ENCODE measurements at regions not wholly inside any gene's neighbourhood (a gene's known extent, or its start where the extent isn't known, plus 50 kb on each side); places are given as distances from the start of the nearest gene placed in this dataset.

DNA sequence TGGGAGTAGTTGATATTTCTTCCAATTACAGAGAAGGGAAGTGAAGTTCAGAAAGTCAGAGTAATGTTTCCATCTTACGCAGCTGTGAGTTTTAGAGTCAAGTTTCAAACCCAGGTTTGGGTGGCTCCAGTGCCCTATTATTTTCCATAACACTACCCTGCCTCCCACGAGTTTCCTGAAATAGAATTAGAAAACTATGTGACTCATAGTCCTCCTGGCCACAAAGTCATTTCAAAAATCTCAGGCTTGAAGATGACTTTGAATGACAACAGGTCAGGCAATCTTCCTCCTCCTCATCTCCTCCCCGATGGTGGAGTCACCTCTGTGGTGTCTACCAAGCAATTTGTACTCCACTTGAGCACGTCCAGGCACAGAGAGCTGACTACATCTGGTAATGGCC lies 212.3 kb upstream of the TRIB2 start:
- Histone ChIP-seq H3K36me3 (no peaks in the 10 kb centered on the region), H3K4me1 (no peaks in the 10 kb centered on the region), H3K9me3 (no peaks in the 10 kb centered on the region), H3K27ac (no peak overlapping the region), H3K27me3 (no peaks in the 10 kb centered on the region), H3K4me3 (replicated peaks in 1 of 3) (no peak overlapping the region)
- intact Hi-C loops (cut with DNase I), result no loop called here
- WGBS, 2 donors, result 71 to 75% methylated on average over 4 of the region's 4 CpGs
- TF ChIP-seq, protein P1, sequence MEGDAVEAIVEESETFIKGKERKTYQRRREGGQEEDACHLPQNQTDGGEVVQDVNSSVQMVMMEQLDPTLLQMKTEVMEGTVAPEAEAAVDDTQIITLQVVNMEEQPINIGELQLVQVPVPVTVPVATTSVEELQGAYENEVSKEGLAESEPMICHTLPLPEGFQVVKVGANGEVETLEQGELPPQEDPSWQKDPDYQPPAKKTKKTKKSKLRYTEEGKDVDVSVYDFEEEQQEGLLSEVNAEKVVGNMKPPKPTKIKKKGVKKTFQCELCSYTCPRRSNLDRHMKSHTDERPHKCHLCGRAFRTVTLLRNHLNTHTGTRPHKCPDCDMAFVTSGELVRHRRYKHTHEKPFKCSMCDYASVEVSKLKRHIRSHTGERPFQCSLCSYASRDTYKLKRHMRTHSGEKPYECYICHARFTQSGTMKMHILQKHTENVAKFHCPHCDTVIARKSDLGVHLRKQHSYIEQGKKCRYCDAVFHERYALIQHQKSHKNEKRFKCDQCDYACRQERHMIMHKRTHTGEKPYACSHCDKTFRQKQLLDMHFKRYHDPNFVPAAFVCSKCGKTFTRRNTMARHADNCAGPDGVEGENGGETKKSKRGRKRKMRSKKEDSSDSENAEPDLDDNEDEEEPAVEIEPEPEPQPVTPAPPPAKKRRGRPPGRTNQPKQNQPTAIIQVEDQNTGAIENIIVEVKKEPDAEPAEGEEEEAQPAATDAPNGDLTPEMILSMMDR (IDR thresholded peaks at IDR 0.05), result no peak
- no peak for TF ChIP-seq POLR2A (IDR thresholded peaks at IDR 0.05)
- DNase-seq, result no peak

DNA sequence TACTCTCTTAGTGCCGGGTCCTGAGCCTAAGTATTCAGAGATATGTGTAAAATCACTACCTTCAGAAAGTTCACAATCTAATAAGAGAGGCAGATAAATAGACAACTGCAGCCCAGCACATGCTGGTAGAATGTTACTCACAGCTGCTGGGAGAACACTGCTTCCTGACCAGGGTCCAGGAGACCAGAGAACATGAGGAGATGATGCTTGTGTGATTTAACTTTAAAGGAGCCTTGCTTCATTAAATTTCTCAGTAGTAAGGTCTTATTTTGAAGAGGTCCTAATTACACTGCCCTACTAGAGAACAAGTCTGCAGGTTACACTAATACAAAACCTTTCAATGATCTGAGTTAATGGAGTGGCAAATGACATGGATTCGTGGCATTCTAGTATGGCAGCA lies 209.9 kb upstream of the TRIB2 start:
- no peak for DNase-seq
- H3K4me1 ChIP-seq, result no peaks in the 10 kb centered on the region
- H3K36me3 ChIP-seq, result no peaks in the 10 kb centered on the region
- no peak overlapping the region for H3K27ac ChIP-seq
- H3K27me3 ChIP-seq, result no peaks in the 10 kb centered on the region
- no peak for TF ChIP-seq POLR2A (IDR thresholded peaks at IDR 0.05)
- TF ChIP-seq, protein P1 (IDR thresholded peaks at IDR 0.05), result no peak
- no peak overlapping the region for H3K4me3 ChIP-seq (replicated peaks in 1 of 3)
- 88 to 89% methylated on average over 2 of the region's 2 CpGs for WGBS, 2 donors
- no peaks in the 10 kb centered on the region for H3K9me3 ChIP-seq
- intact Hi-C loops (cut with DNase I), result no loop called here

DNA sequence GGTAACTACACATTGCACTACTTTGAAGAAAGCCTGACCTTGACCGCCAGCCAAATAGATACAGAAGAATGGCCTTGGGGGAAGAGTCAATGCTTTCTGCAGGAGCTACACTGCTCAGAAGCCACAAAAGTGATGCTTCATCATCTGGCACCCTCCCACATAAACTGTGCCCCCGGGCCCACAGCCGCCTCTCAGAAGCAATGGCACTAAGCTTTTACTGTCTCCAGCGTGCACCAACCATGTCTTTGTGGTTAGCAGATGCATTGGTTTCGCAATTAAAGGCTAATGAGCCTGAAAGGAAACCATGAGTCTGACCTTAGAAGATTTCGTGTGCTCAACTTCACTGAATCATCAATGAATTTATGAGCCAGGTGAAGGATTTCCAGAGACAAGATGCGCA lies 209.4 kb upstream of the TRIB2 start:
- DNase-seq, result no peak
- H3K27me3 ChIP-seq, result no peaks in the 10 kb centered on the region
- H3K27ac ChIP-seq, result no peak overlapping the region
- intact Hi-C loops (cut with DNase I), result no loop called here
- no peaks in the 10 kb centered on the region for H3K4me1 ChIP-seq
- no peak overlapping the region for H3K4me3 ChIP-seq (replicated peaks in 1 of 3)
- no peaks in the 10 kb centered on the region for H3K9me3 ChIP-seq
- no peak for TF ChIP-seq POLR2A (IDR thresholded peaks at IDR 0.05)
- TF ChIP-seq, protein P1 (IDR thresholded peaks at IDR 0.05), result no peak
- H3K36me3 ChIP-seq, result no peaks in the 10 kb centered on the region
- 84 to 92% methylated on average over 7 of the region's 7 CpGs for WGBS, 2 donors

DNA sequence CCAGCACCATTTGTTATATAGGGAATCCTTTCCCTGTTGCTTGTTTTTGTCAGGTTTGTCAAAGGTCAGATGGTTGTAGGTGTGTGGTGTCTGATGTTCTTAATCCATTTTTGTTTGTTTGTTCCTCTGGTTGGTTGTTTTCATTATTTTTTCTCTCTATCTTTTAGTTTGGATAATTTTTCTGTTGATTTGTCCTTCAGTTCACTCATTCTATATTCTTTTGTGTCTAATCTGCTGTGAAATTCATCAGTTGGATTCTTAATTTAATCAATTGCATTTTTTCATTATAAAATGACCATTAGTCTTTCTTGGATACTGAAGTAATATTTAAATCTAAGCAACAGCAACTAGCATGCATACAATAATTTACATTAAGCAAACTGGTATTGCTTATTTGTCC lies 206.7 kb upstream of the TRIB2 start:
- Histone ChIP-seq H3K9me3 (no peaks in the 10 kb centered on the region), H3K36me3 (no peaks in the 10 kb centered on the region), H3K4me3 (replicated peaks in 1 of 3) (no peak overlapping the region), H3K4me1 (no peaks in the 10 kb centered on the region), H3K27me3 (no peaks in the 10 kb centered on the region), H3K27ac (no peak overlapping the region)
- no peak for DNase-seq
- TF ChIP-seq, protein P1 (IDR thresholded peaks at IDR 0.05), result no peak
- TF ChIP-seq POLR2A (IDR thresholded peaks at IDR 0.05), result no peak
- intact Hi-C loops (cut with DNase I), result no loop called here

DNA sequence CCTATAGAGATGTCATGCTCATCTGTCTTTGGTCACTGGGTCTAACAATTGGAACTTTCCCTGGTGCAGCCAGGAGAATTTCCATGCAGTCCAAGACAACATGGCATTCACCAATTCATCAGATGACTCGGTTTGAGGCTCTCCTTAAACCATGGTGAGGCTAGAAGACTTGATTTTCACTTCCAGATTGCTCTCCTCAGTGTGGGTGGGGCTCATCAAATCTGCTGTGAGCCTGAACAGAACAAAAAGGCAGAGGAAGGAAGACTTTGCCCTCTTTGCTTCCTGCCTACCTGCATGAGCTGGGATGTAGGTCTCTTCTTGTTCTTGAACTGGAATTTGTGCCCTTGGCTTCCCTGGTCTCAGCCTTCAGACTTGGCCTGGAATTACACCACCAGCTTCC lies 203.4 kb upstream of the TRIB2 start:
- 75 to 94% methylated on average over 1 of the region's 1 CpG for WGBS, 2 donors
- H3K36me3 ChIP-seq, result no peaks in the 10 kb centered on the region
- H3K4me1 ChIP-seq, result no peaks in the 10 kb centered on the region
- DNase-seq, result no peak
- TF ChIP-seq POLR2A (IDR thresholded peaks at IDR 0.05), result no peak
- TF ChIP-seq, protein P1 (IDR thresholded peaks at IDR 0.05), result no peak
- H3K27me3 ChIP-seq, result no peaks in the 10 kb centered on the region
- H3K4me3 ChIP-seq (replicated peaks in 1 of 3), result no peak overlapping the region
- H3K9me3 ChIP-seq, result no peaks in the 10 kb centered on the region
- H3K27ac ChIP-seq, result no peak overlapping the region
- intact Hi-C loops (cut with DNase I), result no loop called here
